H1 (cell line): ENCODE measurements at regions not wholly inside any gene's neighbourhood (a gene's known extent, or its start where the extent isn't known, plus 50 kb on each side); places are given as distances from the start of the nearest gene placed in this dataset.

ENCODE experiments used
- CTCF ChIA-PET: fragments of 300-600 bp; sonication (Branson Sonifier 250); formaldehyde crosslinking; loops from one replicate; lab custom pipeline; 2021; ENCODE audit not compliant: partially characterized antibody; lab: Charles Lee
- POLR2A ChIA-PET: fragments of 300-600 bp; sonication (Branson Sonifier 250); formaldehyde crosslinking; loops from one replicate; lab custom pipeline; 2021; ENCODE audit warnings: inconsistent platforms; ENCODE audit not compliant: partially characterized antibody; lab: Charles Lee
- DNase-seq, 2 experiments: peaks; one replicate each; pipeline versions ENCODE4 v3.0.0 to v3.0.0-alpha.2; 2010 to 2022; ENCODE audit warnings: low spot score in 2 of 2, low read depth in 1 of 2, mixed read lengths in 1 of 2
- FAIRE-seq: peaks from 2 replicates; lab custom pipeline; 2011; peaks lifted over from hg19 to GRCh38; lab: Jason Lieb, UNC
- H2AFZ ChIP-seq: 2 replicates; pipeline ENCODE4 v1.8.1; 2012; ENCODE audit warnings: low read length, inconsistent platforms
- H2AK5ac ChIP-seq: 2 replicates; pipeline ENCODE4 v1.6.1; 2013; ENCODE audit warnings: low read depth, low read length
- H2BK120ac ChIP-seq: replicated peaks from 2 replicates; pipeline ENCODE3; 2013; ENCODE audit warnings: low read depth, low read length, inconsistent platforms
- H2BK12ac ChIP-seq: 2 replicates; pipeline ENCODE4 v1.6.1; 2013; ENCODE audit warnings: low read depth, low read length
- H2BK15ac ChIP-seq: 2 replicates; pipeline ENCODE4 v1.6.1; 2013; ENCODE audit warnings: low read length
- H2BK20ac ChIP-seq: 2 replicates; pipeline ENCODE4 v1.6.1; 2013; ENCODE audit warnings: low read length
- H2BK5ac ChIP-seq: 2 replicates; pipeline ENCODE4 v1.6.1; 2013; ENCODE audit warnings: low read depth, low read length
- H3K14ac ChIP-seq: 2 replicates; pipeline ENCODE4 v1.6.1; 2013; ENCODE audit warnings: inconsistent platforms; ENCODE audit not compliant: insufficient read length
- H3K18ac ChIP-seq: 2 replicates; pipeline ENCODE4 v1.6.1; 2013; ENCODE audit warnings: low read length; ENCODE audit errors: extremely low read depth
- H3K23ac ChIP-seq: 2 replicates; pipeline ENCODE4 v1.6.1; 2013; ENCODE audit warnings: inconsistent platforms; ENCODE audit not compliant: insufficient read length
- H3K23me2 ChIP-seq: 2 replicates; pipeline ENCODE4 v1.6.1; 2013; ENCODE audit warnings: low read depth, low read length
- H3K27ac ChIP-seq: 2 replicates; pipeline ENCODE4 v1.6.1; 2011; ENCODE audit warnings: low read depth, low read length, inconsistent platforms
- H3K27me3 ChIP-seq, 4 experiments: replicated peaks in 1 of 4; 1 replicate in 1 of 4; 2 replicates in 3 of 4; pipeline versions ENCODE4 v1.6.1 to v1.8.1; 2011 to 2013; ENCODE audit warnings: low read length in 3 of 4, mild to moderate bottlenecking in 3 of 4, inconsistent platforms in 2 of 4, mixed read lengths in 2 of 4, moderate library complexity in 1 of 4; ENCODE audit not compliant: control insufficient read depth in 3 of 4, insufficient read depth in 3 of 4; ENCODE audit errors: extremely low read depth in 1 of 4
- H3K36me3 ChIP-seq, 4 experiments: 2 replicates each; pipeline versions ENCODE4 v1.6.1 to v1.8.1; 2011 to 2013; ENCODE audit warnings: mild to moderate bottlenecking in 4 of 4, low read length in 3 of 4, moderate library complexity in 2 of 4, control low read depth in 1 of 4, inconsistent platforms in 1 of 4; ENCODE audit not compliant: insufficient read depth in 4 of 4, control insufficient read depth in 2 of 4
- H3K4ac ChIP-seq: replicated peaks from 2 replicates; pipeline ENCODE3; 2013; ENCODE audit warnings: low read length, low read depth, mixed read lengths, inconsistent platforms; ENCODE audit not compliant: insufficient read length
- H3K4me1 ChIP-seq, 4 experiments: replicated peaks in 1 of 4; 1 replicate in 1 of 4; 2 replicates in 3 of 4; pipeline versions ENCODE4 v1.6.1 to v1.8.1; 2011 to 2013; ENCODE audit warnings: low read length in 3 of 4, inconsistent platforms in 2 of 4, mixed read lengths in 1 of 4; ENCODE audit not compliant: insufficient read depth in 4 of 4, control insufficient read depth in 3 of 4
- H3K4me2 ChIP-seq, 2 experiments: 2 replicates each; pipeline versions ENCODE4 v1.6.1 to v1.8.1; 2011 to 2013; ENCODE audit warnings: low read depth in 2 of 2, low read length in 2 of 2, control low read depth in 1 of 2, inconsistent platforms in 1 of 2, mild to moderate bottlenecking in 1 of 2; ENCODE audit not compliant: insufficient read depth in 1 of 2
- H3K4me3 ChIP-seq, 4 experiments: fragments of 200-600, 300-600 bp in 1 of 4; sonication (generic), shearing (Covaris generic), sonication (Bioruptor Twin) in 1 of 4; 2 replicates each; pipeline versions ENCODE4 v1.5.1 to v1.8.1; 2011 to 2016; ENCODE audit warnings: low read length in 4 of 4, low read depth in 3 of 4, control low read depth in 2 of 4, inconsistent platforms in 2 of 4, mild to moderate bottlenecking in 2 of 4, mixed read lengths in 1 of 4, moderate library complexity in 1 of 4; ENCODE audit not compliant: insufficient read depth in 2 of 4; ENCODE audit errors: extremely low read depth in 1 of 4
- H3K56ac ChIP-seq: replicated peaks from 2 replicates; pipeline ENCODE3; 2013; ENCODE audit warnings: low read depth, mild to moderate bottlenecking, mixed read lengths, low read length, inconsistent platforms; ENCODE audit not compliant: insufficient read length
- H3K79me1 ChIP-seq: 2 replicates; pipeline ENCODE4 v1.6.1; 2013; ENCODE audit warnings: low read depth, low read length, control low read depth
- H3K79me2 ChIP-seq, 2 experiments: 2 replicates each; pipeline versions ENCODE4 v1.6.1 to v1.8.1; 2012 to 2013; ENCODE audit warnings: low read length in 2 of 2, mild to moderate bottlenecking in 2 of 2, inconsistent platforms in 1 of 2; ENCODE audit not compliant: insufficient read depth in 2 of 2, control insufficient read depth in 1 of 2
- H3K9ac ChIP-seq, 4 experiments: replicated peaks in 1 of 4; 1 replicate in 1 of 4; 2 replicates in 3 of 4; pipeline versions ENCODE4 v1.6.1 to v1.8.1; 2011 to 2013; ENCODE audit warnings: low read depth in 3 of 4, low read length in 3 of 4, control low read depth in 2 of 4, mild to moderate bottlenecking in 2 of 4, moderate library complexity in 2 of 4, inconsistent platforms in 1 of 4; ENCODE audit errors: extremely low read depth in 1 of 4
- H3K9me3 ChIP-seq, 2 experiments: 2 replicates each; pipeline versions ENCODE4 v1.6.1 to v1.8.1; 2012 to 2013; ENCODE audit warnings: mild to moderate bottlenecking in 2 of 2, moderate library complexity in 2 of 2, control low read depth in 1 of 2, inconsistent platforms in 1 of 2, low read depth in 1 of 2, low read length in 1 of 2, mixed read lengths in 1 of 2; ENCODE audit not compliant: insufficient read depth in 2 of 2
- H4K20me1 ChIP-seq, 2 experiments: replicated peaks in 1 of 2; 2 replicates each; pipeline versions ENCODE3 to v1.8.1; 2011 to 2013; ENCODE audit warnings: inconsistent platforms in 2 of 2, low read length in 2 of 2, mild to moderate bottlenecking in 1 of 2; ENCODE audit not compliant: insufficient read depth in 2 of 2, control insufficient read depth in 1 of 2
- H4K5ac ChIP-seq: 2 replicates; pipeline ENCODE4 v1.6.1; 2013; ENCODE audit warnings: low read length, low read depth, mixed read lengths, inconsistent platforms; ENCODE audit not compliant: insufficient read length
- H4K8ac ChIP-seq: 2 replicates; pipeline ENCODE4 v1.8.0; 2013; ENCODE audit warnings: mild to moderate bottlenecking, moderate library complexity, low read length, inconsistent platforms; ENCODE audit not compliant: insufficient read depth; ENCODE audit errors: extremely low read depth
- H4K91ac ChIP-seq: replicated peaks from 2 replicates; pipeline ENCODE3; 2013; ENCODE audit warnings: low read length, mixed read lengths, inconsistent platforms; ENCODE audit not compliant: insufficient read length
- ASH2L ChIP-seq: fragments of 200-600, 300-600 bp; sonication (generic); IDR thresholded peaks from one replicate; pipeline ENCODE4 v1.7.1; 2017; ENCODE audit warnings: low read length
- ATF3 ChIP-seq: IDR thresholded peaks from 2 replicates; pipeline ENCODE4 v1.6.1; 2011; ENCODE audit warnings: low read depth, mild to moderate bottlenecking, low read length; ENCODE audit not compliant: insufficient read depth
- CHD1 ChIP-seq: IDR thresholded peaks from 2 replicates; pipeline ENCODE4 v1.6.1; 2012; ENCODE audit warnings: low read depth, low read length, improper control_type of control experiment
- CREB1 ChIP-seq: IDR thresholded peaks from 2 replicates; pipeline ENCODE4 v1.6.1; 2012; ENCODE audit warnings: inconsistent platforms
- HDAC2 ChIP-seq, 2 experiments: fragments of 300-600 bp in 1 of 2; sonication (generic) in 1 of 2; IDR thresholded peaks; 2 replicates each; pipeline ENCODE4 v1.6.1; 2011 to 2012; ENCODE audit warnings: low read depth in 2 of 2, low read length in 2 of 2, mild to moderate bottlenecking in 2 of 2, moderate library complexity in 2 of 2, borderline replicate concordance in 1 of 2, inconsistent platforms in 1 of 2
- JUND ChIP-seq: IDR thresholded peaks from 2 replicates; pipeline ENCODE4 v1.6.1; 2011; ENCODE audit warnings: mild to moderate bottlenecking, improper control_type of control experiment, low read length
- NRF1 ChIP-seq: IDR thresholded peaks from 2 replicates; pipeline ENCODE4 v1.6.1; 2011; ENCODE audit warnings: mild to moderate bottlenecking, low read depth, low read length, improper control_type of control experiment
- RNF2 ChIP-seq: fragments of 200-900, 300-1000 bp; sonication (generic); IDR thresholded peaks from 2 replicates; pipeline ENCODE4 v1.7.1; 2016; ENCODE audit warnings: borderline replicate concordance, low read depth, mild to moderate bottlenecking, antibody characterized with exemption, low read length; ENCODE audit not compliant: poor library complexity, severe bottlenecking; ENCODE audit errors: missing control alignments
- SP1 ChIP-seq: IDR thresholded peaks from 2 replicates; pipeline ENCODE4 v1.6.1; 2011; ENCODE audit warnings: low read depth, low read length
- SP2 ChIP-seq: IDR thresholded peaks from 2 replicates; pipeline ENCODE4 v1.6.1; 2012; ENCODE audit warnings: mild to moderate bottlenecking, low read length, inconsistent platforms
- TAF1 ChIP-seq: IDR thresholded peaks from 2 replicates; pipeline ENCODE4 v1.6.1; 2011; ENCODE audit warnings: mild to moderate bottlenecking, low read depth, low read length
- ZNF274 ChIP-seq: IDR thresholded peaks from 2 replicates; pipeline ENCODE4 v1.7.0; 2012; ENCODE audit warnings: low read length, borderline replicate concordance; ENCODE audit errors: extremely low read depth
- WGBS, 2 experiments: shearing (Covaris generic) in 1 of 2; methylation state at CpG; one replicate each; pipeline versions ENCODE4 v1.1.6 to v1.1.7; 2013 to 2015; ENCODE audit warnings: low lambda C conversion rate in 2 of 2, mixed read lengths in 2 of 2, inconsistent platforms in 1 of 2, low coverage in 1 of 2, missing lambda C conversion rate in 1 of 2; ENCODE audit not compliant: insufficient replicate concordance in 2 of 2, insufficient coverage in 1 of 2, insufficient read length in 1 of 2; ENCODE audit errors: extremely low coverage in 1 of 2, missing lambda C conversion rate in 1 of 2; 5-methylcytosine and 5-hydroxymethylcytosine counted together

DNA sequence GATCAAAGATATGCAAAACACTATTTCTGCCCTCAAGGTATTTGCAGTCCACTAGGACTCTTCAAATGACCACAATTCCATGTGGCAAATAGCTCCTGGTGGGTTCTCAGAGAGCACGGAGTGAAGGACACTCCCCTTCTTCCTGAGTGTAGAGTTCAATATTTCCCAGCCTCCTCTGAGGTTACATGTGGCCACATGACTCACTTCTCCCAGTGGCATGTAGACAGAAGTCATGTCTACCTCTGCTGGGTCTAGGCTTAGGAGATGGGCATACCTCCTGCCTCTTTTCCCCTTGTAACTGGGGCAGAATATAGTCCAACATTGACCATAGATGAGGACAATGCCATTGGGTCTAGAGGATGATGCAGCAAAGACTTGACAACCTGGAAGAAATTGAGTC lies 191.4 kb downstream of the MIS18A start:
- Histone ChIP-seq H3K23me2 (no peaks in the 10 kb centered on the region), H2BK120ac (no peak overlapping the region), H2BK20ac (no peak overlapping the region), H4K91ac (no peak overlapping the region), H3K4me2 (no peak overlapping the region), H3K9me3 (no peaks in the 10 kb centered on the region), H3K14ac (no peak overlapping the region), H3K4ac (no peak overlapping the region), H4K8ac (no peak overlapping the region), H3K9ac (no peak overlapping the region), H2BK5ac (no peak overlapping the region), H2AFZ (no peak overlapping the region), H4K5ac (no peak overlapping the region), H3K27ac (no peak overlapping the region), H3K23ac (no peak overlapping the region), H3K4me1 (no peaks in the 10 kb centered on the region), H2BK12ac (no peak overlapping the region), H3K4me3 (no peak overlapping the region), H3K36me3 (no peaks in the 10 kb centered on the region), H2BK15ac (no peak overlapping the region), H4K20me1 (no peaks in the 10 kb centered on the region), H3K18ac (no peak overlapping the region), H3K79me2 (no peaks in the 10 kb centered on the region), H3K56ac (no peak overlapping the region), H2AK5ac (no peak overlapping the region), H3K27me3 (peaks cover 0 to 2% (median 0%) of the 10 kb centered on the region in 4 experiments; a peak in 1 of 7 replicates), H3K79me1 (no peaks in the 10 kb centered on the region)
- DNase-seq, result no peak
- TF ChIP-seq JUND (no peak), CREB1 (no peak), NRF1 (no peak), ASH2L (no peak), ATF3 (no peak), SP2 (no peak), HDAC2 (IDR thresholded peaks at IDR 0.05; ENCODE audit: borderline replicate concordance in 1 of 2, low read depth in 2 of 2, low read length in 2 of 2) (no peak), ZNF274 (no peak), RNF2 (no peak), TAF1 (no peak), SP1 (no peak), CHD1 (no peak)
- CTCF ChIA-PET, result interaction anchor here (2.0 to 2.5 kb wide), 2 partner anchors 9 to 11 kb away, joined by 9 to 12 read pairs; no protein-coding TSS in a partner anchor
- 86% methylated on average over 1 of the region's 1 CpG; no CpG with 5 or more reads in 1 of the 2 experiments for WGBS, 2 experiments
- POLR2A ChIA-PET, result no interaction called here
- no peak for FAIRE-seq
